Left lung (tissue), 4 donors: ENCODE measurements at regions not wholly inside any gene's neighbourhood (a gene's known extent, or its start where the extent isn't known, plus 50 kb on each side); places are given as distances from the start of the nearest gene placed in this dataset.

ENCODE experiments used
- ATAC-seq: fragments of 200-7000 bp; cut with Tn5 transposase; one replicate; pipeline ENCODE4 v1.9.1; 2020; ENCODE audit warnings: moderate library complexity
- DNase-seq, 4 donors: peaks; one replicate each; pipeline ENCODE4 v3.0.0-alpha.2; 2013 to 2020
- H3K27ac ChIP-seq, 2 donors: fragments of 200-600 bp; sonication (generic) in 1 of 2; one replicate each; pipeline versions ENCODE4 v1.5.0 to v1.8.0; 2020 to 2021
- H3K27me3 ChIP-seq, 2 donors: fragments of 200-600 bp; sonication (generic) in 1 of 2; one replicate each; pipeline versions ENCODE4 v1.5.0 to v1.8.0; 2020 to 2021
- H3K36me3 ChIP-seq, 2 donors: fragments of 200-600 bp; sonication (generic) in 1 of 2; one replicate each; pipeline versions ENCODE4 v1.5.0 to v1.8.0; 2020 to 2021
- H3K4me1 ChIP-seq, 2 donors: fragments of 200-600 bp; one replicate each; pipeline ENCODE4 v1.8.0; 2021
- H3K4me3 ChIP-seq, 2 donors: fragments of 200-600 bp; sonication (generic) in 1 of 2; one replicate each; pipeline versions ENCODE4 v1.5.0 to v1.8.0; 2020 to 2021; ENCODE audit warnings: mild to moderate bottlenecking in 1 of 2
- H3K9me3 ChIP-seq, 2 donors: fragments of 200-600 bp; sonication (generic) in 1 of 2; one replicate each; pipeline versions ENCODE4 v1.5.0 to v1.8.0; 2020 to 2021
- CTCF ChIP-seq, 2 donors: fragments of 200-600 bp; sonication (generic) in 1 of 2; IDR thresholded peaks; one replicate each; pipeline versions ENCODE4 v1.5.0 to v1.8.0; 2021; ENCODE audit warnings: antibody characterized with exemption in 2 of 2
- intact Hi-C, 2 donors: fragments of 100-400 bp; cut with DNase I; formaldehyde crosslinking; loops; one replicate each; pipeline versions ENCODE4 v1.11.2 to v1.14.2; 2022
- donor health status: DM: no; HTN: yes; CAD: no.
- donor health status: DM: no; HTN: no; CAD: no.

DNA sequence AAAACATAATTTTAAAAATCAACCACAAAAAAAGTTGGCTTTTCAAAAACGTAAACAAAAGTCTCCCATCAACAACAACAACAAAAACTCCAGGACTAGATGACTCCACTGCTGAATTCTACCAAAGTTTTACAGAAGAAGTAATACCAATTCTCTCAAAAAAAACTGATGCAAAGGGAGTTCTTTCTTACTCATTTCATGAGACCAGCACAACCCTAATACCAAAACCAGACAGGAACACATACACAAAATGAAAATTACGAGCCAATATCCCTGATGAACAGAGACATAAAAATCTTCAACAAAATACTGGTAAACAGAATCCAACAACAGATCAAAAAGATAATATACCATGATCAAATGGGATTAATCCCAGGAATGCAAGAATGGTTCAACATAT, 147.3 kb downstream of the BTG1 start:
- no peaks in the 10 kb centered on the region for H3K36me3 ChIP-seq
- no peaks in the 10 kb centered on the region for H3K27me3 ChIP-seq
- no peak for ATAC-seq
- intact Hi-C loops, result no loop called here
- peaks cover 0 to 8% of the 10 kb centered on the region in 2 donors for H3K9me3 ChIP-seq
- TF ChIP-seq CTCF (IDR thresholded peaks at IDR 0.05), result no peak
- H3K4me3 ChIP-seq, result no peak overlapping the region
- DNase-seq, result no peak
- H3K4me1 ChIP-seq, result no peaks in the 10 kb centered on the region
- H3K27ac ChIP-seq, result no peak overlapping the region

GRCh38 chr12:91994208-91994797, 151.3 kb downstream of the BTG1 start:
- TF ChIP-seq CTCF (IDR thresholded peaks at IDR 0.05), result no peak
- Histone ChIP-seq H3K27me3 (no peaks in the 10 kb centered on the region), H3K4me1 (no peaks in the 10 kb centered on the region), H3K27ac (no peak overlapping the region), H3K36me3 (no peaks in the 10 kb centered on the region), H3K4me3 (no peak overlapping the region), H3K9me3 (peaks cover 0 to 5% of the 10 kb centered on the region in 2 donors)
- intact Hi-C loops, result no loop called here
- ATAC-seq, result no peak
- DNase-seq, result no peak

GRCh38 chr12:91993287-91994017, 152.2 kb downstream of the BTG1 start:
- no peaks in the 10 kb centered on the region for H3K9me3 ChIP-seq
- no peak overlapping the region for H3K4me3 ChIP-seq
- no peak for DNase-seq
- H3K36me3 ChIP-seq, result no peaks in the 10 kb centered on the region
- H3K4me1 ChIP-seq, result no peaks in the 10 kb centered on the region
- no peak for TF ChIP-seq CTCF (IDR thresholded peaks at IDR 0.05)
- intact Hi-C loops, result no loop called here
- H3K27me3 ChIP-seq, result no peaks in the 10 kb centered on the region
- H3K27ac ChIP-seq, result no peak overlapping the region
- no peak for ATAC-seq

DNA sequence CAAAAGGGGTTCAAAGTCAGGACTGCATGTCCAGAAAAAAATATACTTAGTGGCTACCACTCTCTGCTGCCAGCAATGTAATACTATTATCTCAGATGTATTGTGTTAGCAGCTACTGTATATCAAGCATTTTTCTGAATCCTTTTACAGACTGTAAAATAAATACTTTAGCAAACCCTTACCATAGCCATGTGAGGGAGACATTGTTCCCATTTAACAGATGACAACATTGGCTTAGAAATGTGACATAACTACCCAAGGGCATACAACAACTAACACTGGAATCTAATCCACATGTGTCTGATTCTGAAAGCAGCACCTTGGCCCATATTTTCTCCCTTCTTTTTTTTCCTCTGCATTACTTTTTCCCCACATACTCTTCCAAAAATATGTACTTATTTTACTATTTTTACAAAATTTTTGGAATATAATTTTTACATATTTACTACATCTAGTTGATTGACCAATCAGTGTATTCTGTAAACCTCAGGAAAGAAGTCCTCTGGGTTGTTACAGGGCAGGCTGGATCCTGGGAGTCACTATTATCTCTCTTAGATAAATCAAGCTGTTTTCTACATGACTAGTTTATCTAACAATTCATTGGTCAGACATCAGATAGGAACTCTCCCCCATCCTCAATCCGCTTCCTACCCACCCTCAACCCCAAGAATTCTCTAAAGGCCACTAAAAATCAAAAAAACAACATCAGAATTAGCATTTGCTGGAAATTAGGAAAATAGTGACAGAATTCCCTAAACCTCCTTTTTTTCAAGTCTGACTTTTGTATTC, 154.1 kb downstream of the BTG1 start:
- intact Hi-C loops, result no loop called here
- TF ChIP-seq CTCF (IDR thresholded peaks at IDR 0.05), result no peak
- H3K27ac ChIP-seq, result no peak overlapping the region
- ATAC-seq (no peak), DNase-seq (no peak)
- H3K4me3 ChIP-seq, result no peak overlapping the region
- H3K27me3 ChIP-seq, result no peaks in the 10 kb centered on the region
- H3K4me1 ChIP-seq, result no peaks in the 10 kb centered on the region
- H3K36me3 ChIP-seq, result no peaks in the 10 kb centered on the region
- H3K9me3 ChIP-seq, result no peaks in the 10 kb centered on the region

DNA sequence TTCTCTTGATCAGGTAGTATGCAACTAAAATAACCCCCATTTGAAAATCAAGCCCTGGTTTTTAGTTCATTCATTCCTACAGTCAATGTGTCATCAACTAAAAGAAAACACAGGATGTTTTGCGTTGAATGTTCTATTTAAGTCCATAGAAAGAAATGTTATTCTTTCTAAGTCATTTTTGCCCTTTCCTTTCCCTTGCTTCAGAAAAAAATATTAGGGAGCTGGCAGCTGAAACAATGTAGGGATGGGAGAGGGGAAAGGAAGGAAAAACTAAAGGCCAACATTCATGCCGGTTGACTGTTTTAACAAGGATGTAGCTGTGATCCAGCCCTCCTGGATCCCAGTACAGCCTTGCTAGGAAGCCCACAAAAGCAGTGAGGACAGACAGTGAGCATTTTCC, 155.1 kb downstream of the BTG1 start:
- ATAC-seq (no peak), DNase-seq (no peak)
- Histone ChIP-seq H3K27ac (no peak overlapping the region), H3K27me3 (no peaks in the 10 kb centered on the region), H3K36me3 (no peaks in the 10 kb centered on the region), H3K4me1 (no peaks in the 10 kb centered on the region), H3K9me3 (no peaks in the 10 kb centered on the region), H3K4me3 (no peak overlapping the region)
- intact Hi-C loops, result no loop called here
- TF ChIP-seq CTCF (IDR thresholded peaks at IDR 0.05), result no peak
